ENCODE measurements at regions not wholly inside any gene's neighbourhood (a gene's known extent, or its start where the extent isn't known, plus 50 kb on each side); places are given as distances from the start of the nearest gene placed in this dataset.

DNA sequence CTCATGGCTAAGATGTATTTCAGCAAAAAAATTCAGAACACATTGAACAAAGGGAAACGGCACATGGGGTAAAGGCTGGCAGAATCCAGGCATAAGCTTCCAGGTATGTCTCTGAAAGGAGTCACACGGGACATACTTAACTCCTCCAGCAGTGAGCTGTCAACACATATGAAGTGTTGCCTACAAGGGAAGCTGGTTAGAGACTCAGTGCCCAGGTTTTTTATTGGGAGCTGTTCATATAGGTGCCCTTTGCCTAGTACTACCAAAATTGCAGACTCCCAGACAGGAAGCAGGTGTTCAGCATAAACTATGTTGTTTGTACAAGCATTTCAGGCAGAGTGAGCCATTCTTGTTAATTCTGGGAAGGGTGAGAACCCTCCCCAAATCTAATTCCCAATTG, 77.4 kb upstream of the PUDP start:
- TF ChIP-seq, protein P1, sequence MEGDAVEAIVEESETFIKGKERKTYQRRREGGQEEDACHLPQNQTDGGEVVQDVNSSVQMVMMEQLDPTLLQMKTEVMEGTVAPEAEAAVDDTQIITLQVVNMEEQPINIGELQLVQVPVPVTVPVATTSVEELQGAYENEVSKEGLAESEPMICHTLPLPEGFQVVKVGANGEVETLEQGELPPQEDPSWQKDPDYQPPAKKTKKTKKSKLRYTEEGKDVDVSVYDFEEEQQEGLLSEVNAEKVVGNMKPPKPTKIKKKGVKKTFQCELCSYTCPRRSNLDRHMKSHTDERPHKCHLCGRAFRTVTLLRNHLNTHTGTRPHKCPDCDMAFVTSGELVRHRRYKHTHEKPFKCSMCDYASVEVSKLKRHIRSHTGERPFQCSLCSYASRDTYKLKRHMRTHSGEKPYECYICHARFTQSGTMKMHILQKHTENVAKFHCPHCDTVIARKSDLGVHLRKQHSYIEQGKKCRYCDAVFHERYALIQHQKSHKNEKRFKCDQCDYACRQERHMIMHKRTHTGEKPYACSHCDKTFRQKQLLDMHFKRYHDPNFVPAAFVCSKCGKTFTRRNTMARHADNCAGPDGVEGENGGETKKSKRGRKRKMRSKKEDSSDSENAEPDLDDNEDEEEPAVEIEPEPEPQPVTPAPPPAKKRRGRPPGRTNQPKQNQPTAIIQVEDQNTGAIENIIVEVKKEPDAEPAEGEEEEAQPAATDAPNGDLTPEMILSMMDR (IDR thresholded peaks at IDR 0.05) = no peak
- TF ChIP-seq POLR2A (IDR thresholded peaks at IDR 0.05) = no peak
